SKM-1 treated with dmso at 0.1 percent for 144 hours (cell line): ENCODE measurements at regions not wholly inside any gene's neighbourhood (a gene's known extent, or its start where the extent isn't known, plus 50 kb on each side); places are given as distances from the start of the nearest gene placed in this dataset.
A peak's percentile ranks its signal among the peaks of the same experiment; 100 is the strongest.

Source experiments
- DNase-seq: peaks from one replicate; lab custom pipeline; 2025; ENCODE audit not compliant: unreplicated experiment; lab: John Stamatoyannopoulos, UW

DNA sequence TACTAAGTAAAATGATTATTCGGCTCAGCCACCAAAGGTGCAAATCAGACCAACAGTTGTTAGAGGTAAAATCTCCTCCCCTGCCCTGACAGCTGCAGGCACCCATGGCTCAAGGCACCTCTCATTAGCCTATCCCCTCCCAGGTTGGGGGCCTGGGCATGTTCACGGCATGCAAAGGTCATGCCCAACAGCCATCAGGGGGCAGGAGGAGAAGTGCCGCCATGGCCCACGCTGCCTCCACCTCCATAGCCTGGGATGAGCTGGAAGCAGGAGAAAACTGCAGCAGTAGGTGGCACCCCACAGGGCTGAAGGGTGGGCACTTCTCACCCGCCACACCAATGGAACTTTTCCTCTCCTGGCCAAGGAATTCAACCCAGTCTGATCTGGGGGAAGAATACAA lies 146.4 kb upstream of the COX10 start:
- no peak for DNase-seq

DNA sequence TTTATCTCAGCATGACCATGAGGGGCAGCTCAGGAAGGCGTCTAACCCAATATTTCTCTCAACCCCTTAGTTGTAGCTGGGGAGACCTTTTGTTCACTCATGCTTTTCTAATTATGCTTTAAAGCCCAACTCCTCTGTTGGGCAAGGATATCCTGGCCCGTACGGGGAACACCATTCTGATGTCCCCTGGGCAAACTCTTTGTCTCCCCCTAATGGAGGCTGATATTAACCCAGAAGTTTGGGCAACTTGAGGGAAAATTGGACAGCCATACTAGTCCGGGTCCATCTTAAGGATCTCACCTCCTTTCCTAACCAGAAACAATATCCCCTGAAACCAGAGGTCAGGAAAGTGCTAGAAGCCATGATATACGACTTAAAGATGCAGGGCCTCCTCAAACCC lies 143.7 kb upstream of the COX10 start:
- DNase-seq = no peak

DNA sequence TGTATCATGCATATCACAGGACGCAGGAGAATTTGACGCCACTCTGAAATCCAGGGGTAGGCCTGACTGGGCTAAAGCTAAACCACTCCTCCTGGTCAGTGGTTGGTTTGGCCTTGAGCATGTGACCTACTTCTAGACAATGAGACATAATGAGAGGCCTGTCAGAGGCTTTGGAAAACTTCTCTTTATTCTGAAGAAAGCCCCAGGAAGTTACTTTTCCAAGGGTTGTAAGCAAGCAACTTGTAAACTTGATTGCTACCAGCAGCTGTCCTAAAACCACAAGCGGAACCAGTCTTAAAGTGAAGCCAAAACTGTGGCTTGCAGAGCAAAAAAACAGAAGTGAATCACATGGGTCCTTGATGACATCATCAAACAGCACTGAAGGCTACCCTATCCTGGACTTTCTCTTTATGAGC lies 138.2 kb upstream of the COX10 start:
- peak; percentile 95 for DNase-seq

DNA sequence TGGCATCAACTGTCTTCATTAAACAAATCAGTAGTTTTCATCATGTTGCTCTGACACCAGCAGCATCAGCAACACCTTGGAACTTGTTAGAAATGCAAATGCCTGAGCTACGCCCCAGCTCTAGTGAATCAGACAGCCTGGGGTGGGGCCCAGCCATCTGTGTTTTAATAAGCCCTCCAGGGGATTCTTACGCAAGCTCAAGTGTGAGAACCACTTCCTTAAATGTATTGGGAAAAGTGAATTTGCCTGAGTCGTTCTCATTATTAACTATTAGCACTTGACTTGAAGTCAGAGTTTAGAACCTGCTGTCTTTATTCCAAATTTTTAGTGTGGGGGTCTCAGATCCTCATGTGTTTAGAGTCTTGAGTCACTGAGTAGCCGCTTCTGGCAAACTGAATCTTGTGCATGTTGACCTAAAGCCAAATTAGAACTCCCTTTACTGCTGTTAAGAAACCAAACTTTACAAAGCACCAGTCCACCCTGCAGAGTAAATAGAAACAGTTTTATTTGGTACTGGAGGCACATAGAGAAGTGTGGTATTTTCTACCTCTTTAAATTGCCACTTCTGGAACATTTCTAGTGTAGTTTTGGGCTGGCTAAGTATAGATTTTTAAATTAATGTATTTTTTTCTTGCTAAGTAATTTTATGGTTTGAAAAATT lies 137.4 kb upstream of the COX10 start:
- DNase-seq = peak; percentile 41

DNA sequence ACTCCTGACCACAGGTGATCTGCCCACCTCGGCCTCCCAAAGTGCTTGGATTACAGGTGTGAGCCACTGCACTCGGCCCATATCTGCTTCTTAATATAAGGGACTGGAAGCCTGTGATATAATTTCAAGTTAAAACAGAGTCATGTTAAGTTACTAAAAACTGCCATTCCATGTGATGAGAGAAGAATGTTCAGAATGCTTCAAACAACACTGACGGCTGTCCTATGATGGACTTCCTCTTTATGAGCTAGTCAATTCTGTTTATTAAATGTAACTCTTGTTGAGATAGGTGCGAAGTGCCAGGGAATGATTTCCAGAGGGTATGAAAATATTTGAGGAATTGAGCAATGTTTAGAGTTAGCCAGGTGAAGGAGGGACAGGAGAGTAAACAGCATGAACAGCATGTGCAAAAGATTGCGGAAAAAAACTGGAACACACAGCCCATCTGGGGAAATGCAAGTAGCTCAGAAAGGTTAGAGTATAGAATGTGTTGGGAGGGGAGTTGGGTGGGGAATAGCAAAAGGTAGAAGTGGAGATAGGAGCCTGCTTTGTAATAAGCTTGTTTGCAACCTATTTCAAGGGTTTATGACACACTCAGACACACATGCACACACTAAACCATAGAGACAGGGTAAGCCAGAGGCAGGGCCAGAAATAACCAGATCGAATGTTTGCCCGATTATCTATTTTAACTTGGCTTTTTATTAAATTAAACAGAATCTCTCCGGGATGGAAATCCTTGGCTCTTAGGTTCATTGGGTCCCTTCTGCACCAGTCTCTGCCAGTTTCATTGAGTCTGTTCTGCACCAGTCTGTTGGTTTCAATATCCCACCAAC lies 135.6 kb upstream of the COX10 start:
- no peak for DNase-seq

DNA sequence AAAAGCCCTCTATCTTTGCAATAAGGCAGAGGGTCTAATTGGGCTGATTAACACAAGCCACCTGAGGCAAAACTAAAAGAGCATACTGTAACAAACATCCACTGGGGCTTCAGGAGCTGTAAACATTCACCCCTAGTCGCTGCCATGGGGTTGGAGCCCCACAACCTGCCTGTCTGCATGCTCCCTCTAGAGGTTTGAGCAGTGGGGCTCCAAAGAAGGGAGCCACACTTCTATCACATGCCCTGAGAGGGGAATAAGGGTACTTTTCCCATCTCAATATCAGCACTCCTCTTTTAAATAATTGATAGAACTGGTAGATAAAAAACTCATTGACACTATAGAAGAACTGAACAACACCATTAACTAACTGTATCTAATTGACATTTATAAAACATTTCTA lies 130.1 kb upstream of the COX10 start:
- DNase-seq = no peak

DNA sequence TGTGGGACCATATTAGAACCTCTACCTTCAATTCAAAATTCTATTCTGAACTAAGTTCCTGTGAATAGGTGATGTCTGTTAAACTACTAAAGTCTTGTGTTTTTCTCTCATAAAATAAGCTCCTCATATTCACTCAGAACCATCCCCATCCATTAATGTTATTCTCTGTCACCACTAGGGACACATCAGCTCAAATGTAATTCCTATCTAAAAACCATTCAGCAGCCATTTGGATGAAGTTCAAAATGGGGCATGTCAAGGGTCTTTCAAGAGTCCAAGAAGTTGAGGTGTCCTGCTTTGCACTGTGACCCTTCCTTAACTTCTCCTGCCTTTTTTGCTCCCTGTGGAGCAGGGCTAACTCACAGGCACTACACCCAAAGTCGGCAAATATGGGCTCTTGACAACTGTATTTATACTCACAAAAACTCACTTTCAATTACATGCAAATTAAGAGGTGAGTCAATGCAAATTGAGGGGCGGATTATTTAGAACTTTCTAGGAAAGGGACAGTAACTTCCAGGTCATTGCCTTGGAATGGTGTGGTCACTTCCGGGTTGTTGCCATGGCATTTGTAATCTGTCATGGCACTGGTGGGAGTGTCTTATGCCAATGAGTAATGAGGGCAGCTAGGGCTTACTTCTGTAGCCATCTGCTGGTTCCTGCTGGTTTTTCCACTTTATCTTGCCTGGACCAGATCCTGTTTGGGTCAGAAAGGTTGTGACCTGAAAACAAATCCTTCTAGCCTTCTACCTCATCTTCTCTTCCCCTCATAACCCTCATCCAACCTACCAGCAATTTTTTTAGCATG lies 128.2 kb upstream of the COX10 start:
- no peak for DNase-seq

DNA sequence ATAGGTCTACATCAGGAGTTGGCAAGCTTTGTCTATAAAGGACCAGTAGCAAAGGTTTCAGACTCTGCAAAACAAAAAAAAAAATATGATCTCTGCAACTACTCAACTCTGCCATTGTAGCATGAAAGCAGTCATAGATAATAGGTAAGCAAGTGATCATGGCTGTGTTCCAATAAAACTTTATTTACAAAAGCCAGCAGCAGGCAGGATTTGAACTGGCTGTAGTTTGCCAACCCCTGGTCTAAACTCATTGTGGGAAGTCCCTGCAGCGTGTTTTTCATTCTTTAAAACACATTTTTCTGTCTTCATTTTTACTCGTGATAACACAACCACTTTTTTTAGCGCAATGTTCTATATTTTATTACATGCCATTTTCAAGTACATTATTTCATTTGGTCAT lies 127.5 kb upstream of the COX10 start:
- DNase-seq = no peak

DNA sequence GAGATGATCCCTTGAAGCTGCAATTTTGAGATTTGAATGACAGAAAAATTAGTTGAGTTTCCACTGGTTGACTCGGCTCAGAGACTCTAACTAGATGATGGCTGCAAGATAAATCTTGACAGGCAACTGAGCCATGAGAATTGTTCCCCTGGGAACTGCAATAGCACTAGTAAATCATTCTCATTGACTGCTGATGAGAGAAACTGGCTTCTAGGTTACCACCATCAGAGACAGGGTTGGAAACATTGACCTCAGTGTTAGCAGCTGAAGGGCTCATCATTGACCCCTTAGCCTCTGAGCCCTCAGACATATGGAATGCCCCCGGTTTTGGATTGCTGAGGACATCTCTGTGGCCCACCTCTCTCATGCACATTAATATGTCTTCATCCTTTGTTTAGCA lies 125.4 kb upstream of the COX10 start:
- DNase-seq = no peak

DNA sequence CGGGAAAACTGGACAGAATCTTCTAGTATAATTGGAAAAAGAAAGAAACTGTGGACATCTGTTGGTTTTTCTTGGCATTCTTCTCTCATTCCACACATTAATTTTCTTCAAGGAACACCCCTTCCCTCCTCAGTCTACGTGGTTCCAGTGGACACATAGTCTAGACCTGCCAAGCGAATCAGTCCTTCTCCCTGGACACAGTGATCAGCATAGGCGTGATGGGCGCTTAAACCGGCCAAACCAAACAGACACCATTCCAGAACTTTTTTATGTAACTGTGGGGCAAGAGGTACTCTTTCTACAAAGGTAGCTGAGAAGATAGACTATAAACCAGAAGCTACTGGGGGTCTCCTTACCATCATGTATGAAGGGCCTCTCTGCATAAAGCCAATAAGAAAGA lies 121.8 kb upstream of the COX10 start:
- no peak for DNase-seq

DNA sequence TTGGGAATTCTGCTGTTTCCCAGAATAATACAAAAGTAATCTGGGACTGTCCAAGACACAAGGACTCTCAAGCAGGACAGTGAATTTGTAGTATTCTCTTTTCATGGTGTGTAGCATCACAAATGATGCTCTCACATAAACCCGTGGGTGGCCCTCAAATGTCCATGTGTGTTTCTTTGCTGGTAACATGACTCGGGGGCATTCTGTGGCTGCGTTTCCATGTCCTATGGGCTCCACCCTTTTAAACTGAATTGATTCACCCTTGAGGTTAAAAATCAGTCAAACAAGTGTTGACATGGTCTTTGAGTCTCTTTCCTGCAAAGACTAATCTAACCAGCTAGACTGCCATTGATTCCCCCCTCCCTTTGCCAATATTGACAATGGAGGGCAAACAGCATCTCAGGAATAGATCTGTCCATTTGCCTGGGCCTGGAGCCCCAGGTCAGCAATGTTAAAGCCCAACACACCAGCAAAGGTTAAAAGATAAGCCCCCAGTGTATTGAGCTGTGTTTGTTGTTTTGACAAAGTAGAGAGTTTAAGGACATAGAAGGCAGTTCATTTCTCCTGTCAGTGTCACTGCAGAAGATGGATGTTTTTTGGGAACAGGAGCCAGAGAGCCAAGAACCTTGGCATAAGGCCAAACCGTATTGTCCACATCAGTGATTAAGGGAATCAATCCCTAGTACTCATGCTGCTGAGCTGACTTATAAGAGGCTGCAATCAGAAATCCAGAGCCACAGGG lies 117.1 kb upstream of the COX10 start:
- no peak for DNase-seq

DNA sequence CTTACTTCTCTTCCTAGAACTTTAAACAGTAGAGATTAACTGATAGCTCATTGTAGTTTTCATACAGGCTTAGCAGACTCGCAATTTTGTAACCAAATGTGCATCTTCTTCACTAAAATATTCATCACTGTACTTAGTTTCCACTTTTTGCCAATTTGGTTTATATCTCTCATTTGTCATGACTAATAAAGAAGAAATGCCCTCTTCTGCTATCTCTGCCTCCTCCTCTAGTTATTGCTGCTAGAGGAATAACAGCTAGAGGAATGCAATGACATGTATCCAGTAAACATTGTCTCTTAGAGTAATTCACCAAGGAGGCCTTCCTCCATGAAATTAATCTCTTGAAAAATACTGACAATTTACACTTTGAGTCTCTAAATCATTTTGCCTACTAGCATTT lies 115.5 kb upstream of the COX10 start:
- no peak for DNase-seq

DNA sequence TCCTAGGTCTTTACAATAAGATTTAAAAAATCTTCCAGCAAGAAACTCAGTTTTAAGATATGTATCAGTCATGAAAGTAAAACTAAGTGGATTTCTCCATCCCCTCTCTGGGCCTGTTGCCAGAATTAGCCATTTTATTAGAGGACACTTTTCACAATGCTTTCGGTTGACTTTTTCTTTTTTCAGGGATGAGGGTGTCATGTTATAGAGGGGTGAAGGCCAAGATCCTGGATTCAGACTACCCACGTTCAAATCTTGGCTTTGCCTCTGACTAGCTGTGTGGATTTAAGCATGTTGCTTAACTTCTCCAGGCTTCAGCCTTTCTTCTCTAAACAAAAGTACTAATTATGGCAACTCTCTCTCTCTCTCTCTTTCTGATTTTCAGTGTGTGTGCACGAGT lies 111.7 kb upstream of the COX10 start:
- DNase-seq = no peak

DNA sequence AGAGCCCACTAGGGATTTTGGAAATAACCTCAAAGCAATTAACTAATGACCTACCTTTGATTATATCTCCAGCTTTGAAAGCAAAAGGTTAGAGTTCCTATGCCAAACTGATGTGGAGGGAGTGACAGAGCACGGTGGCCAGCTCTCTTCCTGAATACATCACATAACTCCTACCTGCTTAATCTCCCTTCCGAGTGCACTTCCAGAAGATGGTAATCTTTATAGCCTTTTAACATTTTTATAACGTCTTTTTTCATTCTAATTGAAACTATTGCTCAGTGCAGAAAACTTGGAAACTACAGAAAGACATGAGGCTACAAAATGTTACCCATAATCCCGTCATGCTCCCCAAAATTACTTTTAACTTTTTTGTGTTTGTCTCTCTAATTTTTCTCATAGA lies 110.5 kb upstream of the COX10 start:
- DNase-seq = no peak

DNA sequence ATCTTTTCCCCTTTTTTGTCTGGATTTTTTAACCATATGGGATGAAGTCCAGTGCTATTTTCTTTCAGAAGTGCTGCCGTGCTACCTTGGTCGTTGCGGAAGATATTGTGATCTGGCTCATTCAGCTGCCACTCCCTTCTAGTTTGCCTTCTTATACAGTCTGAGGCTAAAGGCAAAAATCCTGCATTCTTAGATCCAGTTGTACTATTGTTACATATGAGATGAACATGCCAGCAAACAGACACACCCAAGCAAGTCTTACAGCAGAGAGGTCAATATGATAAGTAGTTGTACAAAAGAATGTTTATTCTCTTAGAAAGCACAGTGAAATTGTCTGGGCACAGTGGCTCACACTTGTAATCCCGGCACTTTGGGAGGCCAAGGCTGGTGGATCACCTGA lies 108.0 kb upstream of the COX10 start:
- no peak for DNase-seq

DNA sequence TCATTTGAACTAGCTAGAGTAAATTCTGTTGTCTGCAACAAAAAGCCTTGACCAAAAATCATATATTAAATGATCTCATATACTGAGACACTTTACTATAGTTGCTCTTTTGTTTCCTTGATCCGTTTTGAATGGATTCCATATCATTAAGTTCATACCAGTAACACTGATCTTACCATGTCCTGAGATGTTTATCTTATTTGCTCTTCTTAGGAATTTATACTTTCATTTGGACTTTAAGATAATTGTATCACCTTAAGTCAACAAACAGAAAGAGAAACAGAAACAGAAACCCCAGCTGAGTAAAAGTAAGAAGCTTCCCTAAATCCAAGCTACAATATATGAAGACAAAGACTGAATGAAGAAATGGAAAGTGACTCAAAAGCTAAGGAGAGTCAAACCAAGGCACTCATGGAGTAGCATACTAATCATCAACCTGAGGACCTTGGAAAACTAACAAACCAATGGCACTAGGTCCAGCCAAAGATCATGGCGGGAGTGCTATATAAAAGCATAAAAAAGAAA lies 106.5 kb upstream of the COX10 start:
- DNase-seq = no peak

DNA sequence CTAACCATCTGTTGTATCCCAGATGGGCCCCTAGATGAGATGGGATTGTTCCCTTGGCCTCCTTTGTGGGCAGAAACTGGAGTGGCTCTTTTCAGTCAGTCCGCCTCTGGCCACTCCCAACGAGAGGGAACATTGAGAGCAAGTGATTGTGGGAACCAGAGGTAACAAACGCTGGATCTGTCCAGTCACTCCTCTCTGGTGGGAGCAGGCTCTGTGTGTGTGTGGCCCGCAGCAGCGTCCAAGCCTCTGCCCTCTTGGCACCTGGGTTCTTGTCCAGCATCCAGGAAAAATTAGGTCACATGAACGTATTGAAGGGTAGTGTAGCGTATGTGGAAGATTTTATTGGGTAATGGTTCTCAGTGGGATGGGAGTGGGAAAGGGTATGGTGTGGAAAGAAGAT lies 101.9 kb upstream of the COX10 start:
- DNase-seq = no peak

DNA sequence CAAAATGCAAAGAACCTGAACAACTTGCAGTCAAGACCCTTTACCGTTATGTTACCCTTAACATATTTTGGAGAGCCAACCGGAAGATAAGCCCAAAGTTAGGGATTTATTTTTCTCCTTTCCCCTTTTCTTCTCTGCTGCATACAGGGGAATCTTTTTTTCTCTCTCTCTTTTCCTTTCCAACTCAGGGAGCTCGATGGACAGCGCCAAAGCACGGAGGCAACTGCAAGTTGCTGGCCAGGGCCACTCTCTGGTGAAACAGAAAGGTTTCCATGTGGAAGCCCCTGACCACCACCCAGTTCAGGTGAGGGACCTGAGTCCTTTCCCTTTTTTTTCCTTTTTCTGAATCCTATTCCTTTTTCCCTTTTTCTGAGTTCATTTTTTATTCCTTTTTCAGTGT lies 98.8 kb upstream of the COX10 start:
- no peak for DNase-seq

DNA sequence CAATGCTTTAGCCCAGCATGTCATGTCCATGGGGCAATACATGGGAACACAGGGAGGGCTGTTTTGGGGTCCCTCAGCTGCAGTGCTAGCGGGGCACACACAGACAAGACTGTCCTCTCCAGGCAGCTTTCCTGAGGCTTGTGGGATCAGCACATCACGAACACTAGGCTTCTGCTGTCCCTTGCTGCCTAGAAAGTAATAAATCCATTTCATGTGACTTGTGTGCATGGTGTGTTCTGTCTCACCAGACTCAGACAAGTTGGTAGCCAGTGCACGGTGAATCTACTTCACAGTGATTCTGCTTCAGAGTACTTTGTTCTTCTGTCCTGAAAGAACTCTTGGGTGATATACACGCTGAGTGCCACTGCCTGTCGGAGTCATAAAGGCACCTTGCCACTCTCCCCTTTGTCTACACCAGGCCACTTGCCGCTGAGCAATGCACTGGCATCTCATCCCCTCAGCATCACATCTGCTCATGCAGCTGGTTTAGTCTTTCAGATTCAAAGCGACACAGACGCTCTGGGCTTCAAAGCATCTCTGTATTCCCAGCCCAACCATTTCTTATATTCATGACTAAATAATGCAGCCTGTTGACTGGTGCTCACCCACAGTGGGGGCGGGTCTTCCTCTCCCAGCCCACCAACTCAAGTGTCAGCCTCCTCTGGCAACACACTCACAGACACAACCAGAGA lies 95.2 kb upstream of the COX10 start:
- DNase-seq = no peak

DNA sequence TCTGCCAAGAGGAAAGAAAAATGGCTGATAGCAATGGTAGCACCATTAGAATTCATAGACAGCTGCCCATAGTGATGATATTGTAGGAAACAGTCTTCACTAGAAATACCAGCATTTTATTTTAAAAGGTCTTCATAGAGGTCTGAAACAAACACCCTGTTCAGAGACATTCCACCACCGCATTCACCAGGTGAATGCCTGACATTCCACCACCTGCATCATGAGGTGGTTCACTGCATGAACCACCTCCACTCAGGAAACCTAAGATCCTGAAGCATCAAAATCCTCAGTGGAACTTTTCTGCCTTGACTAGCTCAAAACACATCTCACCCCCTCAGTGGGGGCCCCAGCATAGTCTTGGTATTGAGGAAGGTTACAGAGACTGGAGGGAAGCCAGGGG lies 91.5 kb upstream of the COX10 start:
- no peak for DNase-seq
